CD4-positive, alpha-beta T cell treated with Interleukin-17A for 1 hour (primary cell): ENCODE measurements at regions not wholly inside any gene's neighbourhood (a gene's known extent, or its start where the extent isn't known, plus 50 kb on each side); places are given as distances from the start of the nearest gene placed in this dataset.

Experiments
- DNase-seq: peaks from one replicate; pipeline ENCODE4 v3.0.0-alpha.2; 2020

DNA sequence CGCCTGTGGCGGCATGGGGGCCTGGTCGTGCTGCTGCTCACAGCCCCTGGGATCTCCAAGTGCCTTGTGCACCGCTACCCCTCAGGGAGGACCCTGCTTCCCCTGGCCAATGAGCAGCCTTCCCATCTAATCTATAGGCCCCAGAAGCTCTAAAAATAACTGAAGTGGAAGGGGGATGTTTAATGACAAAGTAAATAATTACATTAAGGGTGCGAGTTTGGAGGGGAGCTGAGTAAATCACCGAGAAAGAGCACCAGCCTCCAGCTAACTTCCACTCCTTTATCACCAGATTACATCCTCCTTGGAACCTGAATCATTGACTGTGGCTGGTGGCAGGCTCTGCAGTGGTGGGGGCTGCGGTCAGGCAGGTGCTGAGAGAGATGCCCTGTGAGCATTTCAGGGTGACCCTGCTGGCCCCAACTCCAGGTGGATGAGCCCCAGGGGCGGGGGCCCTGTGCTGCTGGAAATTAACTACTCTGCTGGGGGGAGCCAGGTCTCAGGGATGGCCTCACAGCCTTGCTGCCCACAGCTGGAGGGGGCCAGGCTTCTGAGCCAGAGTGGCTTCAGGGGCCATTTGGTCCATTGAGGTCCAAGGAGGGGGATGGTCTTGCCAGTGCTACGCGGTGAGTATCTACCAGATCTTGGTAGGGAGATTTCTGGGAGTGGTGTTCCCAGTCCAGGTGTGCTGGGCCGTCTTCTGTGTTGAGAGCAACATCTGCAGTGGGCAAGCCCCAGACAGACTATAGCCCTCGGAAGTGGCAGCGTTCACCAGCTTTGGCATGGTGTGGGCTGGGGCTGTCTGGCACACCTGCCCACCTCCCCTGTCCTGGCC is 74.2 kb downstream of the GLI2 start:
- DNase-seq = no peak

DNA sequence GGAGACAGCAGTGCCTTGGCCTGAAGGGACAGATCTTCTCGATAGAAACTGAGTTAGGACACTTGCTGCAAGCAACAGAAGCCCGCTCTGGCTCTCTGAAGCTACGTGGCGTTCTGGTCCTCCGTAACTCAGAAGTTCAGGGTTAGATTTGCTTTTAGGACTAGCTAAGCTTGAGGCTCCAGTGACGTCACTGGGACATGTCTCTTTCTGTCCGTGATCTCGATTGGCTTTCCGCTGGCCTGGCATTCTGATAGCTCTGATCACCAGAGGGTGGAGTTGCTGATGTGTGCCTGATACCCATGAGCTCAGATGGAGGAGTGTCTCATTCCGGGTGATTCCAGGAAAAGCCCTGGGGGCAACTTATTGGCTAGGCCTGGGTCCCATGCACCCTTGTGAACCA is 75.0 kb downstream of the GLI2 start:
- no peak for DNase-seq

DNA sequence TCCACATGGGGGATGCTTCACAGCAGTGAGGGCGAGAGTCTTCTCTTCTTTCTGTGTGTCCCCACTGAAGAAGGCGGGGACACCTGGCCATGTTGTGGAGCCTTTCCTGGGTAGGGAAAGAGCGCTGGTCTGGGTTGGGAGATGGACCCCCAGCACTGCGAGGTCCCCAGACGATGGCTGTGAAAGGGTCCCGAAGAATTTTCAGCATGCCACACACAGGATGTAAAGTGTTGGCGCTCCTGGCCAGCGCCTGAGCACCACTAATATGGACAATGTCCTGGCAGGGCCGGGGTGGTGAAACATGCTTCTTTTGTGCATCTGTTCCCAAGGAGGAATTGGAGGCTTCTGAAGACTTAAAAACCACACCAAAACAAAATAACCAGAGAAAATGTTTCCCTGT is 77.2 kb downstream of the GLI2 start:
- no peak for DNase-seq

DNA sequence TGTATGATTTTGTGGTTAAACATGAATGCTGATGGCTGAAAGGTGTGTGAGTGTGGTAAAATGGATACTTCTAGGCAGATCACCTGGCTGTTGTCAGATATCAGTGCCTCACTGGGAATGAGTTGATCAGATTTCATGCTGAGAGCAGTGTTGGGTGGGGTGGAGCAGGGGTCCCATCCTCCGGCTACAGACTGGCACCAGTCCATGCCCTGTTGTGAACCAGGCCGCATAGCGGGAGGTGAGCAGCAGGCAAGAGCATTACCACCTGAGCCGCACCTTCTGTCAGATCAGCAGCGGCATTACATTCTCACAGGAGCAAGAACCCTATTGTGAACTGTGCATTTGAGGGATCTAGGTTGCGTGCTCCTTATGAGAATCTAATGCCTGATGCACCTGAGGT is 78.7 kb downstream of the GLI2 start:
- no peak for DNase-seq

DNA sequence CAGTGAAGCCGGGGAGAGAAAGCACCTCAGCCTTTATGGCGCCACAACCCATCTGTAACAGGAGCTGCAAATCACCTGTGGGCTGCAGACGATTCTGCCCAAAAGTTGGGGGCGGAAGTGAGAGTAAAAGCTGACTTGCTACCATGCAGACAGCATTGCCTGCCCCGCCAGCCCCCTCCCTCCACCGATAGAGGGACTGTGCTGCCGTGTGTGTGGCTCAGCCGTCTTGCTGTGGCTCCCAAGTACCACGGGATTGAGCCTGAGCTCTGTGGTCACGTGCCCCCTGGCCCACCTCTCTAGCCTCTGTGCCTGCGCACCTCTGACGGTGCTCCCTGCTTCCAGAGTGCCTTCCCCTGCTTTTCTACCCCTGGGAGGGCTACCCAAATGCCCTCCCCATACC is 79.6 kb downstream of the GLI2 start:
- no peak for DNase-seq

DNA sequence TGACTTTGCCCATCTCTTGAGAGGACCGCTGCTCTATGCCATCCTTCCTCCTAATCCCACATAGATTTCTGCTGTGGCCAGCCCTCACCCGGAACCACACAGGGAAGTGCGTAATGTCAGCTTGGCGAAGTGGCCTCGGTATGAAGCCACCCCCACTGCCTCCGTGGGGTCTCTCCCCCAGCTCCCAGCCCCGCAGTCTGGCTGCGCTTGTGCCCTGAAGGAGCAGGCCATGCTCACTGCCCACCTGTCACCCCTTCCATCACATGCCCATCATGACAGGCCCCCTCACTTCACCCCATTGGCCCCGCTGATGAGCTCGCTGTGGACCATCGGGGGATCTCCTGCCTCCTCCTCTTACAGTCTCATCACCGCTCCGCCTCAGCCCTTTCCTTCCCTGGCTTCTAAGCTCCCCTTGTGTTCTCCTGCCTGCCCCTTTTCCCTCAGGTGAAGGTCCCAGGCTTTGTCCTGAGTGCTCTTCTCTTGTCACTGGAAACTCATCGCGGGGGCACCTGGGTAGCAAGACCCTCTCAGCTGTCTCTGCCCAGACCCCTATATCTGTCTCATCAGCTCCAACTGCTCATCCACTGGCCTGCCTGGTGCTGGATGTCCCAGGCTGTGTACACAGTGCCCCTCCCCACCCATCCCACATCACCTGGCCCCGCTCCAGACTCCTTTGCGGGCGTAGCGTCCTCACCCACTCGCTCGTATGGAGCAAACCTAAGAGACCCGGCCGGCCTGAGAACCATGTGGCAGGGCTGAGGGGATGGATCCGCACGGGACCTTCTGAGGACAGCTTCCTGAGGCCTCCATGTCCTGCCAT is 81.7 kb downstream of the GLI2 start:
- no peak for DNase-seq

DNA sequence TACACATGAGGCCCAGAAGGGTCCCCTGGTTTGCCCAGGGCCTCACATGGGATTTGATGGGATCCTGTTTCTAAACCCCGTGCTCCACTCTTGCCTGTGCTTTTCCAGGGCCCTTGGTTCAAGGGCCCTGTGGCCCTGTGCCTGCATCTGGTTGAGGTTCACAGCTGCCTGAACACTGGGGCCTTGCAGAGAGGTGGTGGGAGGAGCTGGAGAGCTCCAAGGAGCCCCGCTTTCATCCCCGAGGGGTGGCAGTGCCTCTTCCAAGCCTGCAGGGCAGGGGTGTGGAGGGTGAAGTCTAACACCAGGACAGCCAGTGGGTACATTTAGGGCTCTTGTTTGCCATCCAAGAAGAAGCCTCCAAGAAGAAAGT is 82.3 kb downstream of the GLI2 start:
- DNase-seq = no peak

DNA sequence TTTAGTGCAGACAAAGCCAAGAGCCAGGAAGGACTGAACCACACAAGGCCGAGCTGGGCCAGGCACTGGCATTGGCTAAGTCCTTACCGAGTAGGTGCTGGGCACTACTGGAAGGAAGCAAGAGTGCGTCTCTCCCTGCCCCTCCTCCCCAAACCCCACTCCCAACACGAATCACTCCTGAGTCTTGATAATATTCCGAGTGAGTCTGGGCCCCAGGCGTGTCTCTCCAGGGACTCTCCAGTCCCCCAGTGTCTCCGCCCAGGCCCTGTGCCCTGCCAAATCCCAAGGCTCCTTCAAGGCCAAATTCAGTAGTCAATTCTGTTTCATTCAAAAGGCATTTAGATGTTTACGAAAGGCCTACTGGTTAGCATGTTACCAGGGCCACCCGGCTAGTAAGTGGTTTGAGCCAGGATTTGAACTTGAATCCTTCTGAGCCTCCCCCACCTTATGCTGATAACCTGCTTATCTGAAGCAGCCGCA is 82.8 kb downstream of the GLI2 start:
- no peak for DNase-seq

DNA sequence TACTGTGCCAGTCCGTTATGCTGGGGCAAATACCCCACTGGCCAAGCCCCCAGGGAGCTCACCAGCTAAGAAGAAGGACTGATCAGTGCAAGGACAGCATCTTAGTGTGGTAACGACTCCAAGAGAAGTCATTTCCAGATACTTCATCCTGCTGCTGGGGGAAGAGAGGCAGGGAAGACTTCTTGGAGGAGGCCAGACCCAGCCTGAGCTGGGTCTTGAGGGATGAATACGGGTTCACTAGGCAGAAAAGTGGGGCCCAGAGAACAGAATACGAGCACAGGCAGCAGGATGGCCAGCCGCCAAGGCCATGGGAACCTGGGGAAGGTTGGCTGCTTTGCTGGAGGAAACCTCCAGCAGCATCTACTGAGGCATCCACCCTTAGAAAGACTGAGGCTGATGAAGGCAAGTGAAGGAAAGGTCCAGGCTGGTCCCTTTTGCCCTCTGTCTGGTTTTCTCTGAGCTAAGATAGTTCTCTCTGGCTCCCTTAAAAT is 84.1 kb downstream of the GLI2 start:
- no peak for DNase-seq

DNA sequence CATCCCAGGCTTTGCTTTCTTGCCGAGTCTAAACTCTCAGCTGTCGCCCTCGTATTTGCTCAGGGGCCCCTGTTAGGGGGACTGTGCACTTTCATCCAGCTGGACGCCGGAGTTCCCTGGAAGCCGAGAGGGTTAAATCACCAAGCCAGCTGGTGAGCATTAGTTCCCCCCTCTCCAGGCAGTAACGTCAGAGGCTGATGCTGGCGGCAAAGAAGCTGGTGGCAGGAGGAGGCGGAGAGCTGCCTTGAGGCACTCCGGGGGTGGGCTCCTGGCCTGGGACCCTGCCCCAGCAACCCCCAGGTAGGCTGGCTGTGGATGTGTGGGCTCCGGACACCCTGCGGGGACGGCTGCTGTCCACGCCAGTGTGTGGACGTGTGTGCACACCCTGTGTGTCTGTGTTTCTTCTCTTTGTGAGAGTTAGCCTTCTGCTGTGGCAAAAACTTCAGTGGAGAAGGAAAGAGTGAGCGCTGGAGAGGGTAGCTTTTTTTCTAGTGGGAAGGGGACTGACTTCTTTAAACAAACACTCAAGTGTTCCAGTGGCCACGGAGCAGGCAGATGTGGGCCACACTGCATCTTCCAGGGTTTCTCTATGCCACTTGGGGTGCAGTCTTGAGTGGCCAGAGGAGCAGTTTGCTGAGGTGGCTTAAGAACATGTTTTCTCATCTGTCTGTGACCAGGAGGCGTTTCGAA is 84.7 kb downstream of the GLI2 start:
- DNase-seq = no peak

DNA sequence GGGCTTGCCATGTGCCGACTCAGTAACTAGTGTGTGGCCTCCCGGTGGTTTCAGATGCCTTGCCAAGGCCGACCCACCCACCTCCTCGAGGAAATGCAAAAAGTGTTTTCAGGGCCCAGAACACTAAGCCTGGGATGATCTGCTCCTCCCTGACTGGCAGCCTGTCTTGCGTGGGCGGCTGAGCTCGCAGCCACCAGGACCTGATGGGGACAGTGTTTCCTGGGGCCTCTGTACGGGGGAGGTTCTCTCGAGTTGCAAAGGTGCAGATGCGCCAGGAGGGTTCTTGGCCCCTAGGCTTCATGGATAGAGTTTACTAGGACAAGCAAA is 85.2 kb downstream of the GLI2 start:
- DNase-seq = no peak

DNA sequence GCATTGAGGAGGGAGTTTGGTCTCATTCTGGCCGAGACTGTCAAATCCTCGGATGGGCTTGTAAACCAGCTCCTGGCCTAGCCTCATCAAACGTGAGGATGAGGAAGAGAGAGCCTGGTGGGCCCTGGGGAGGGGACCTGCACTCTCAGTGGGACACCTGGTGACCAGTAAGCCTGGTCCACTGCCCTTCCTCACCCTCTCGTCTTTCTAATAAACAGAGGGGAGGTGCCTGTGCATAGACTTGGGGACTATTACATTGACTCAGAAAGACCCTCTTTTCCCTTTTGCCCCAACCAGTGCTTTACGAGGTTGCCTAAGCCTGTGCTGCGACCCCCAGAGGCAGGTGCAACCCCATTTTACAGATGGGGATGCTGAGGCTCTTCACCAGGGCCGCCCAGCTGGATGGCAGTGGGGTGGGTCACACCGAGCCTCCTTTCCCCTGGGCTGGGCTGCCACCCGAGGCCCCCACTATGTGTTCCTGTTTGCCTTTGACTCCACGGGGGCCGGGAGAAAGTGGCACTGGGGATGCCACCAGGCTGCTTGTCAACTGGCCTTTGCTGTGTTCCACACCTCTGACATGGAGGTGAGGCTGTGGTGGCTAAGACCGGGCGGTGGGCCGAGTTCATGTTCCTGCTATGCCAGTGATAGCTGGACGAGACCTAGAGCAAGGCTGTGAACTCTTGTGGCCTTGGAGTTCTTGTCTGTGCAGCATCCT is 85.9 kb downstream of the GLI2 start:
- no peak for DNase-seq

DNA sequence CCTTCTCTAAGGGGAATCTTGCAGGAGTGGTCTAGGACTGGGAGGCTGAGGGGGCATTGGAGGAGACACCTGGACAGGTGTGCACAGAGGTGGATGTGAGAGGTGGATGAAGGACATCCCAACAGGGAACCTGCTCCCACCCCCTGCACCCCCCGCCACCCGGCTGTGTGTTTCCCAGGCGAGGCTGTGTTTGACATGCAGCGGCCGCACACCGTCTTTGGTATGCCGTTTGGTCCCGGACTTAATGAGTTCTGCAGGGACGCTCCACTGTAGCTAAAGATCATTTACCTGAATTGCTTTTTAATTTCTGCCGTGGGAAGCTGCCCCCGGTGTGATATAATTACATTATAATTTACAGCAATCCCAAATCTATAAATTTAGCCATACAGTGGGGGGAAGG is 87.3 kb downstream of the GLI2 start:
- DNase-seq = no peak

DNA sequence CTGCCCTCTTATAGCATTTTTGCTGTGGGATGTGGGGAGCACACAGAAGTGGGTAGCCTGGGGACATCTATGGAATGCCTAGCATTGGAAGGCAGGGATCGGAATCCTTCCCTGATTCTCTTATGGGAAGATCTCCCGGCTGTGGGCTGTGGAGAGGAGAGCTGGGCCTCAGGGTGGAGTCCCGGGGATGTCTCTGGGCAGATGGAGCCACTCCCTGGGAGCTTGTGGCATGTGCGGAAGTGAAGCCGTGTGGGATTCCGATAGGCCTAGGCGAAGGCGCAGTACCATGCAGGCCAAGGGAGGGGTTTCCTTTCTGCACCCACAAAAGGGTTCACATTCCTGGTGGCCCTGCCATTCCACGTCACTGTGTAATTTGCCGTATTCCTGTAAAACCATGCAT is 87.9 kb downstream of the GLI2 start:
- no peak for DNase-seq

DNA sequence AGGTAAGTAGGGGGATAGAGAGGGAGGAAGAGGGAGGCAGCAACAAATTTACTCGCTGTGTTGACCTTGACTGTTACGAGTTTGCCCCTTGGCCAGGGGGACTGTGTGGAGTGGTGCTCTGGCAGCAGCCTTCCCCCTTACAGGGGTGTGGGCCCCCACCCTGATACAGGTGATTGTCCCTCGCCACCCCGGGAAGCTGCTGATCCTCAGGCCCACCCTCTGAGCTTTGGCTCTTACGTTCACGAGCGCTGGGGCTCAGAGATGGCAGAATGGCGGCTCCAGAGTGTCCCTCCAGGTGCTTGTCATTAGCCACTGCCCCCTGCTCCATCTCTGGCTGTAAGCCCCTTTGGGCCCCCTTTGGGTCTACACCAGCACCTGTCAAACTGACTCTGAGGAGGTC is 88.6 kb downstream of the GLI2 start:
- no peak for DNase-seq

DNA sequence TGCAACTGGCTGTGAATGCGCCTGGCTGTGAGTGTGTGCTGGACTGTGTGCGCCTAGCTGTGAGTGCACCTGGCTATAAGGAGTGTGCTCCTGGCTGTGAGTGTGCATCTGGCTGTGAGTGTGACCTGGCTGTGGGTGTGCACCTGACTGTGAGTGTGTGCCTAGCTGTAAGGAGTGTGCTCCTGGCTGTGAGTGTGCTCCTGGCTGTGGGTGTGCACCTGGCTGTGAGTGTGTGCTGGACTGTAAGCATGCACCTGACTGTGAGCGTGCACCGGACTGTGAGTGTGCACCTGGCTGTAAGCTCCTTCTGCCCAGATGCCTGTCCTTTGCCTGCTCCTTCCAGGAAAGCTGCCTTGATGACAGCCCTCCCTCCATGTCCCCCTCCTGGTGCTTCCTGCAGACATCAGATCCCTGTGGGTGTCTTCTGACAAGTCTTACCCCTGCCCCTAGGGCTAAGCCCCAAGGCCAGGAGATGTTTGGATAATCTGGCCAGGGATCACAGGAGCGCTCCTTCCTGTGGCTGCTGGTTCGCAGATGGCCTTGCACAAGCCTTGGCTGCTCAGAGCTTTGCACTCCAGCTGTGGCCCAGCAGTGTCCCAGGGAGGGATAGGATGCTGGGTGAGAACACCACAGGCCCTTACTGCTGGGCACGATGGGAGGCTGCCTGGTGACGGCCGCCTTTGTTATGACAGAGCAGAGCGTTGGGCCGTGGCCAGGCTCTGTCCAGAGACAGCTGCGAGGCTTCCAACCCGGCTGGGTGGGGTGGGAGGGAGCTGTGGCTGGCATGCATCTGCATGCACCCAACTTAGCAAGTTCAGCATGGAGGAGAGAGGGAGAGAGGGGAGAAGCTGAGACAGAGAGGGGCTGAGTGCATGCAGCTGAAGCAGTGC is 89.9 kb downstream of the GLI2 start:
- no peak for DNase-seq

DNA sequence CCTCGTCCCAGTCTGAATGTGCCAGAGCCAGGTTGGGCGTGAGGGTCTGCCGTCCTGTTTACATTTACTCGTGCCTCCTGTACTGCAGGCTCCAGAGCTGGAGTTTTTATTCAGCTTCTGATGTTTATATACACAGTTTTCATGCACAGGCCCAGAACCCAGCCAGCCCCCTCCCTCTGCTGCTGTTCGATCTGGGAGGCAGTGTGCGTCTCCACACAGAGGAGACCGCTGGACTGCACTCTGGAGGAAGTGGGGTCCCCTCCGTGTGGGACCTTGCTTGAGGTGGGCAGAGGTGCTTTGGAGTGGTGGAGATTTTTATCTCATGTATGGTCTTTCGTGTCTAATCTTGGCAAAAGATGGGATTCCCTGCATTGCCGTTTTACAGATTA is 90.6 kb downstream of the GLI2 start:
- DNase-seq = no peak

DNA sequence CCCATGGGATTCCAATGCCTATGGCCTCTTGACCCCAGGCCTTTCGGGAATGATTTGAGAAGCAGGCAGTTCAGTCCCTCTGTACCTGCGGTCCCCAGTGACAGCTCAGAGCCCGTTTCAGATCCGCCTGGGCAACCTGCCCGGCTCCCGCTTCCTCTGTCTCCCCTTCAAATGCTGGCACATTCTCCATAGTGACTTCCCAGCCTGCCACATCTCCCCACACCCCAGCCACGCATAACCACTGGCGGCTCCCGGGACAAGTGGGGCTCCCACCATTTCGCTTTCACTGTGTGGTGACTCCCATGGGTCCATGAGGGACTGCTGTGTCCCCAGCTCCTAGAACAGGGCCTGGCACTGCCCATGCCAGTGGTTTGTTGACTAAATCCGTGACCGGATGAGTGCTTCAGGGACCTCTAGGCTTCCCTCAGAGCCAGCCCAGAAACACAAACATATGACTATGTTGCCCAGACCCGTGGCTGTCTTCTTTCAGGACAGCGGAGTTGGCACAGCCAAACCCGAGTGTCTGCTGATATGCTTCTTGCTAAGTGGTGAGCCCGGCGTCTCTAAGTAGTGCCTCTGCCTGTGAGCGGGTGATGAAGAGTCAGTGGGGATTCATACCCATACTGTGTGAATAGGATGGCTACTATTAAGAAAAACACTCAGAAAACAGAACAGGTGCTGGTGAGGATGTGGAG is 91.2 kb downstream of the GLI2 start:
- DNase-seq = no peak

DNA sequence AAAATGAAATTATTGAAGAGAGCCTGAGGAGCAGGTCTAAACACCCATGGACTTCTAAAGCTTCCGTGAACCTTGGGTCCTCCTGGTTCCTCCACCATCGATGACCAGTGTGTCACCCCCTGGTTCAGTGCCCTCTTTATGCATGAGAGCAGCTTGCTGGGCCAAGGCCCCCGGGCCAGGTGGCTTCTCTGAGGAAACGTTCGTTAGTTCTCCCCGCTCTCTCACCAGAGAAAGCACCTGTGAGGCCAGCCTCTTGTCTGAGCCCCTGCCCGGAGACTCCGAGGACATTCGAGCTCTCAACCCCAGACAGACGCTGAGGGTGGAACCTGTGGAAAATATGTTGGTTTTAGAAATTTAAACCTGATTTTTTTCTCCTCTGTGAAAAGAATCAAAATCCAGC is 92.4 kb downstream of the GLI2 start:
- DNase-seq = no peak

DNA sequence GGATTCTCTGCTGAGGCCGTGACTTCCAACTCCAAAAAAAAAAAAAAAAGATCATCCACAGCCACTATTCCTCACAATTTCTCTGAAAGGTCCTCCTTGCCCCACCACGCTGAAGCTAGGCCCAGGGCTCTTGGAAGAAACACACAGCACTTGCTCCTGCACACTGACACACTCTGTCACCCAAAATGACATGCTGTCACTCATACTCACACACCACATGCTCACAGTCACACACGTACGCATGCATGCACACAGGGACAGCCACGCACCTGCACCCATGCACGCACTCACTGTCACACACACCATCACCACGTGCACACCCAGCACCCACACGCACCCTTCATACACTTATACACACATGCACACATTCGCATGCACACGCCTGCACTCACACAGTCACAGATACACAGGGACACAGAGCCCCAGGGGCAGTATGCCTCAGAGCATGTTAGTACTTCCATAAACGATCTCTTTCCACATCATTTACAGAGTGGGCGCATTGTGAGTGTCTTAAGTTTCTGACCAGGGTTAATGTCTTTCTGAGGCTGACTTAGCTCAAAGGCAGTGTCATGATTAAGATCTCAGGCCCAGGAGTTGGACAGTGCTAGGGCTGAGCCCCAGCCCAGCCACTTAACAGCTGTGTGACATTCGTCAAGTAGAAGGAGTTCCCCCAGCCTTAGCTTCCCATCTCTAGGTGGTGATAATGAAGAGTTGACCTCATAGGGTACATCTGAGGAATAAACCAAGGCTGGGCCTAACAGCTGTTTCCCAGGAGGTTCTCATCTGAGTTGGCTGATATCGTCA is 93.4 kb downstream of the GLI2 start:
- DNase-seq = no peak

DNA sequence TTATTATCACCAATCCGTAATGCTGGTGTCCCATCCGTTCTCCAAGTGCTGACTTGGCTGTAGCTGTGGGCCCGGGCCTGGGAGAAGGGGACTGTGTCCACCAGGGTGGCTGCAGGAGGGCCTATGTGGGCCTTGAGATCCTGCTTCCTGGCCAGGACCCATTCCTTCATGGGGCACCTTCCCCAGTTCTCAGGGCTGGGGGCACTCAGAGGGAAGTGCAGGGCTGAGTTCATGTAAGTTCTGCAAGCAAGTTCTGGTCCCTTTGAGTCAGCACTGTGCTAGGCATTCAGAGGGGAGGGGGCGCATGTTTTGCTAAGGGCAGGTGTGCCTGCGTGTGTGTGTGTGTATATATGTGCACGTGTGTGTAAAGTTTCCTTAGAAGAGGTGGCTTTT is 94.0 kb downstream of the GLI2 start:
- no peak for DNase-seq
